Heart left ventricle (tissue), 13 donors: ENCODE measurements at regions not wholly inside any gene's neighbourhood (a gene's known extent, or its start where the extent isn't known, plus 50 kb on each side); places are given as distances from the start of the nearest gene placed in this dataset.

Experiments
- POLR2A ChIP-seq, 2 donors: fragments of 450-650 bp; IDR thresholded peaks; one replicate each; pipeline ENCODE4 v1.6.1; 2017; ENCODE audit warnings: antibody characterized with exemption in 2 of 2, mild to moderate bottlenecking in 2 of 2, moderate library complexity in 2 of 2
- TF ChIP-seq, protein P1 (sequence below), 12 donors: fragments of 200-600 bp; sonication (generic) in 4 of 12; IDR thresholded peaks; one replicate each; pipeline versions ENCODE4 v1.5.0 to v1.8.0; 2018 to 2022; ENCODE audit warnings: antibody characterized with exemption in 12 of 12, mild to moderate bottlenecking in 5 of 12
- donor health status: ischemic (EF 13 %, LVEDD 7.1; RV severe dilation, severe dysfunction).
- donor health status: DM: no; HTN: yes; CAD: no.
- donor health status: DM: no; HTN: no; CAD: no.
- donor health status: ischemic (EF 25% LVEDD 6.9; RV normal size, moderate dysfunction).
- donor health status: ischemic (EF 25% LVEDD 5.7; RV mildly dilated, moderate dysfunction).
- donor health status: ischemic (EF 35%, LVEDD 5.7; RV mildly dilated, moderate dysfunction).
- donor health status: nonischemic (EF 11% LVEDD 7.7; RV severe dilation, severe dysfunction).
- donor health status: DM: yes; HTN: yes; CAD: no.
- donor health status: PGD.
- donor health status: ischemic (EF 29% LVEDD 5.4; RV normal size, mild dysfunction).
- donor health status: nonischemic (EF 23%, LVEDD 6.1; RV moderate dilation, normal function).

DNA sequence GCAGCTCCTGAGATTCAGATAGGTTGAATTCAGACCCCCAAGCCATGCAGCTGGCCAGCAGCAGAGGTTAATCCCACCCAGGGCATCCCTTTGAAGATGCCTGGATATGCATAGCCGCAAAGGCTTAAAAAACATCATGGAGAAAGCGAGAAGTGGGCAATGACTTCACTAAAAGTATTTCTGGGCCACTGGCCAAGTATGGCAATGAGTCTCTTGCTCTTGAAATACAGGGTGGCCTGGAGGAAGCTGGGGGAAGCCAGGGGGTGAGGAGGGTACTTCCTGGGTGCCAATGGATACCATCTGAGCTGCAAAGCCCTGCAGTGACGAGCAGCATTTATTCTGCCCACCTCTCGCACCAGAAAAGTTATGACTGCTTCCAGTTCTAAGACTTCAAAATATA lies 539.3 kb upstream of the TBX3 start:
- TF ChIP-seq, protein P1, sequence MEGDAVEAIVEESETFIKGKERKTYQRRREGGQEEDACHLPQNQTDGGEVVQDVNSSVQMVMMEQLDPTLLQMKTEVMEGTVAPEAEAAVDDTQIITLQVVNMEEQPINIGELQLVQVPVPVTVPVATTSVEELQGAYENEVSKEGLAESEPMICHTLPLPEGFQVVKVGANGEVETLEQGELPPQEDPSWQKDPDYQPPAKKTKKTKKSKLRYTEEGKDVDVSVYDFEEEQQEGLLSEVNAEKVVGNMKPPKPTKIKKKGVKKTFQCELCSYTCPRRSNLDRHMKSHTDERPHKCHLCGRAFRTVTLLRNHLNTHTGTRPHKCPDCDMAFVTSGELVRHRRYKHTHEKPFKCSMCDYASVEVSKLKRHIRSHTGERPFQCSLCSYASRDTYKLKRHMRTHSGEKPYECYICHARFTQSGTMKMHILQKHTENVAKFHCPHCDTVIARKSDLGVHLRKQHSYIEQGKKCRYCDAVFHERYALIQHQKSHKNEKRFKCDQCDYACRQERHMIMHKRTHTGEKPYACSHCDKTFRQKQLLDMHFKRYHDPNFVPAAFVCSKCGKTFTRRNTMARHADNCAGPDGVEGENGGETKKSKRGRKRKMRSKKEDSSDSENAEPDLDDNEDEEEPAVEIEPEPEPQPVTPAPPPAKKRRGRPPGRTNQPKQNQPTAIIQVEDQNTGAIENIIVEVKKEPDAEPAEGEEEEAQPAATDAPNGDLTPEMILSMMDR (IDR thresholded peaks at IDR 0.05) = no peak
- TF ChIP-seq POLR2A (IDR thresholded peaks at IDR 0.05) = no peak
